CD4-positive, alpha-beta T cell (primary cell): ENCODE measurements at regions not wholly inside any gene's neighbourhood (a gene's known extent, or its start where the extent isn't known, plus 50 kb on each side); places are given as distances from the start of the nearest gene placed in this dataset.

ENCODE experiments used
- ATAC-seq: fragments of 200-7000 bp; cut with Tn5 transposase; one replicate; pipeline ENCODE4 v1.10.0; 2022; ENCODE audit warnings: mild to moderate bottlenecking; ENCODE audit not compliant: poor library complexity
- CTCF ChIA-PET: fragments of 350-600 bp; sonication (Branson Sonifier 250); formaldehyde crosslinking; loops from one replicate; lab custom pipeline; 2021; ENCODE audit warnings: antibody characterized with exemption, inconsistent platforms; lab: Charles Lee
- POLR2A ChIA-PET: fragments of 350-600 bp; sonication (Branson Sonifier 250); formaldehyde crosslinking; loops from one replicate; lab custom pipeline; 2021; ENCODE audit warnings: antibody characterized with exemption, inconsistent platforms; lab: Charles Lee
- DNase-seq, 14 experiments: peaks; one replicate each; pipeline ENCODE4 v3.0.0-alpha.2; 2013 to 2020; ENCODE audit warnings: mixed read lengths in 2 of 14
- H3K27ac ChIP-seq, 2 donors: one replicate each; pipeline versions ENCODE4 v1.5.1 to v1.7.0; 2013; ENCODE audit warnings: low read length in 2 of 2, low read depth in 1 of 2, mild to moderate bottlenecking in 1 of 2
- H3K27me3 ChIP-seq, 2 experiments: 1 replicate in 1 of 2; 2 replicates in 1 of 2; pipeline versions ENCODE4 v1.6.1 to v1.7.0; 2013; ENCODE audit warnings: low read length in 2 of 2, control low read depth in 1 of 2, mild to moderate bottlenecking in 1 of 2, moderate library complexity in 1 of 2; ENCODE audit not compliant: insufficient read depth in 2 of 2, control insufficient read depth in 1 of 2
- H3K36me3 ChIP-seq: one replicate; pipeline ENCODE4 v1.6.1; 2013; ENCODE audit warnings: low read length, control low read depth; ENCODE audit not compliant: insufficient read depth
- H3K4me1 ChIP-seq: one replicate; pipeline ENCODE4 v1.6.1; 2013; ENCODE audit warnings: low read length, control low read depth; ENCODE audit not compliant: insufficient read depth
- H3K4me3 ChIP-seq: one replicate; pipeline ENCODE4 v1.5.1; 2013; ENCODE audit warnings: mild to moderate bottlenecking, low read length, moderate library complexity
- H3K9me3 ChIP-seq, 2 experiments: 1 replicate in 1 of 2; 2 replicates in 1 of 2; pipeline versions ENCODE4 v1.6.1 to v1.7.0; 2013; ENCODE audit warnings: low read length in 2 of 2, mild to moderate bottlenecking in 2 of 2, control low read depth in 1 of 2, moderate library complexity in 1 of 2; ENCODE audit not compliant: control insufficient read depth in 1 of 2, insufficient read depth in 1 of 2
- H3K27ac Mint-ChIP-seq: one replicate; pipeline ENCODE4 v1.8.0; 2020; ENCODE audit warnings: mixed read lengths
- H3K27me3 Mint-ChIP-seq: one replicate; pipeline ENCODE4 v1.8.0; 2021; ENCODE audit warnings: mixed read lengths
- H3K36me3 Mint-ChIP-seq: one replicate; pipeline ENCODE4 v1.8.0; 2021; ENCODE audit warnings: low read depth, mixed read lengths
- H3K4me1 Mint-ChIP-seq: one replicate; pipeline ENCODE4 v1.8.0; 2021; ENCODE audit warnings: low read depth, mixed read lengths
- H3K4me3 Mint-ChIP-seq: one replicate; pipeline ENCODE4 v1.8.0; 2020; ENCODE audit warnings: mild to moderate bottlenecking, mixed read lengths
- H3K9me3 Mint-ChIP-seq: one replicate; pipeline ENCODE4 v1.8.0; 2020; ENCODE audit warnings: mixed read lengths
- CTCF ChIP-seq: fragments of 200-600 bp; IDR thresholded peaks from one replicate; pipeline ENCODE4 v1.8.0; 2022; ENCODE audit warnings: antibody characterized with exemption, mild to moderate bottlenecking
- intact Hi-C, 2 experiments: fragments of 100-400 bp; cut with DNase I in 1 of 2; cut with micrococcal nuclease in 1 of 2; formaldehyde crosslinking; loops; one replicate each; pipeline versions ENCODE4 v1.15.1 to v1.9.0; 2023 to 2025; cut with DNase I, micrococcal nuclease

- Histone ChIP-seq H3K27ac (no peak overlapping the region), H3K9me3 (peaks cover 0 to 8% of the 10 kb centered on the region in 2 experiments), H3K36me3 (no peaks in the 10 kb centered on the region), H3K27me3 (no peaks in the 10 kb centered on the region), H3K4me3 (no peak overlapping the region), H3K4me1 (no peaks in the 10 kb centered on the region)
- Mint-ChIP-seq H3K4me3 (no peak overlapping the region), H3K27me3 (no peaks in the 10 kb centered on the region), H3K36me3 (no peaks in the 10 kb centered on the region), H3K9me3 (no peaks in the 10 kb centered on the region), H3K27ac (no peak overlapping the region), H3K4me1 (no peaks in the 10 kb centered on the region)
- DNase-seq (no peak), ATAC-seq (no peak)
- ChIA-PET CTCF (no interaction called here), POLR2A (no interaction called here)
- intact Hi-C loops: no loop called here
- no peak for TF ChIP-seq CTCF
Measured at GRCh38 chr19:28840891-28841290, 372.1 kb downstream of the UQCRFS1 start.

GRCh38 chr19:28839455-28839854 is 373.5 kb downstream of the UQCRFS1 start:
- Mint-ChIP-seq H3K9me3 (no peaks in the 10 kb centered on the region), H3K4me1 (no peaks in the 10 kb centered on the region), H3K36me3 (no peaks in the 10 kb centered on the region), H3K27ac (no peak overlapping the region), H3K27me3 (no peaks in the 10 kb centered on the region), H3K4me3 (no peak overlapping the region)
- ChIA-PET POLR2A (no interaction called here), CTCF (no interaction called here)
- intact Hi-C loops: no loop called here
- no peaks in the 10 kb centered on the region for H3K4me1 ChIP-seq
- TF ChIP-seq CTCF: no peak
- H3K9me3 ChIP-seq: peaks cover 0 to 8% of the 10 kb centered on the region in 2 experiments
- ATAC-seq (no peak), DNase-seq (no peak)
- H3K4me3 ChIP-seq: no peak overlapping the region
- no peaks in the 10 kb centered on the region for H3K27me3 ChIP-seq
- H3K36me3 ChIP-seq: no peaks in the 10 kb centered on the region
- H3K27ac ChIP-seq: no peak overlapping the region

GRCh38 chr19:28838909-28839308 is 374.0 kb downstream of the UQCRFS1 start:
- no peaks in the 10 kb centered on the region for H3K36me3 Mint-ChIP-seq
- no peaks in the 10 kb centered on the region for H3K36me3 ChIP-seq
- peaks cover 0 to 8% of the 10 kb centered on the region in 2 experiments for H3K9me3 ChIP-seq
- no peak overlapping the region for H3K4me3 Mint-ChIP-seq
- CTCF ChIA-PET: no interaction called here
- H3K4me1 ChIP-seq: no peaks in the 10 kb centered on the region
- no peak for DNase-seq
- H3K4me1 Mint-ChIP-seq: no peaks in the 10 kb centered on the region
- H3K27me3 Mint-ChIP-seq: no peaks in the 10 kb centered on the region
- no peak for ATAC-seq
- no peaks in the 10 kb centered on the region for H3K9me3 Mint-ChIP-seq
- POLR2A ChIA-PET: no interaction called here
- H3K27ac ChIP-seq: no peak overlapping the region
- intact Hi-C loops: no loop called here
- no peak for TF ChIP-seq CTCF
- H3K27ac Mint-ChIP-seq: no peak overlapping the region
- H3K27me3 ChIP-seq: no peaks in the 10 kb centered on the region
- no peak overlapping the region for H3K4me3 ChIP-seq
